ENCODE measurements at regions not wholly inside any gene's neighbourhood (a gene's known extent, or its start where the extent isn't known, plus 50 kb on each side); places are given as distances from the start of the nearest gene placed in this dataset.
"Not testable (repeated sequence)": the region's sequence is repeated elsewhere in the genome, so short reads cannot be mapped to it uniquely, and the experiment has no call there.

- intact Hi-C loops (cut with micrococcal nuclease): no loop called here
These were observed 89.2 kb upstream of the STMND1 start for GRCh38 chr6:17012421-17013225.

DNA sequence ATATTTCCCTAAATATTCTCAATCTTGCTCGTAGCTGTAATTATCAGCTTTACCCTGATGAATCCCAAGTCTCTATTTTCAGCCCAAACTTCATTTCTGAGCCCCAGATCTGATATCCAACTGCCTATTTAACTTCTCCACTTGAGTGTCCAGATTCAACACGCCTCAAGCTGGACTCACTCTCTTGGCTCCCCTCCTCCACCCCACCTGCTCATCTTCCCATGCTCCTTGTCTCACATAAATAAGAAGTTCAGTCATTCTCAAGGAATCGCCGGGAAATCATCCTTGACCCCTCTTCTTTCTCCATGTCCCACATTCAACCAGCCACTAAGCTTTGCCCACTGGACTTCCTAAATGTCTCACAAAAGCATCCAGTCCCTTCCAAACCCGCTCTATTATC, 89.9 kb upstream of the STMND1 start:
- intact Hi-C loops (cut with micrococcal nuclease): no loop called here

DNA sequence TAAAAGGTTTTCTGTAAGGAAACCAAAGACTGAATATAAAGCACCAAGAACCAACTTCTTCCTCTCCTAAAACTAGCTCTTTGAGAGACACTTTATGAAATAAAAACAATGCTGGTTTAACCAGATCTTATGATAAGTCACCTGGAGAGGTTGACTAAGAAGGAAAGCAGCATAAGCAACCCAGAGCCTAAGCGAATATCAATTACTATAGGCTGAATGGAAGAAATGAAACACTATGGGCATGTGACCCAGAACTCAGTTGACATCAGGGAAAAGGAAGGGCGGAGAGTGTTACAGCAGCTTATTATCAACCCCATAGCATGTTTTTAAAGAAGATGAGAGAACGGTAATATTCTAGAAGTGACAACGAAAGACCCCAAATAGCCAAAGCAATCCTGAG, 94.1 kb upstream of the STMND1 start:
- intact Hi-C loops (cut with micrococcal nuclease): no loop called here

GRCh38 chr6:17006543-17006942, 95.3 kb upstream of the STMND1 start:
- intact Hi-C loops (cut with micrococcal nuclease): no loop called here

DNA sequence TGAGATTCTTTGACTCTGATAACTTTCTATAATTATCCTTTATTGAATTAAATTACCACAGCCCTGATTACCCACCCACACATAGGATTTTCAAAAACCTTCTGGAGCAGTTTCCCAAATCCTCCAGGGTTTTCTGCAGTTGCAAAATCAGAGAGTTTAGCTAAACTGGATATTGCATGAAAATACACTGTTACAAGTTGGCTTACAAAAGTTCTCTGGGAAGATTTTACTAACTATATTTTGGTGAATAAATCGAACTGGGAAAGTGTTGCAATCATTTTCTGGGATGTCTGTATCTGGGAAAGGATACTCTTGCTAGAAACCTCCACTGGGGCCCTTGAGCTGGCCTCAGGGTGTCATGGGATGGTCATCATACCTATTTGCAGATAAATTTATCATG, 97.6 kb upstream of the STMND1 start:
- intact Hi-C loops (cut with micrococcal nuclease): no loop called here

- intact Hi-C loops (cut with micrococcal nuclease): no loop called here
These were observed 99.7 kb upstream of the STMND1 start for GRCh38 chr6:17002123-17002522.

- intact Hi-C loops (cut with micrococcal nuclease): no loop called here
These were observed 100.7 kb upstream of the STMND1 start for GRCh38 chr6:17001188-17001587.

DNA sequence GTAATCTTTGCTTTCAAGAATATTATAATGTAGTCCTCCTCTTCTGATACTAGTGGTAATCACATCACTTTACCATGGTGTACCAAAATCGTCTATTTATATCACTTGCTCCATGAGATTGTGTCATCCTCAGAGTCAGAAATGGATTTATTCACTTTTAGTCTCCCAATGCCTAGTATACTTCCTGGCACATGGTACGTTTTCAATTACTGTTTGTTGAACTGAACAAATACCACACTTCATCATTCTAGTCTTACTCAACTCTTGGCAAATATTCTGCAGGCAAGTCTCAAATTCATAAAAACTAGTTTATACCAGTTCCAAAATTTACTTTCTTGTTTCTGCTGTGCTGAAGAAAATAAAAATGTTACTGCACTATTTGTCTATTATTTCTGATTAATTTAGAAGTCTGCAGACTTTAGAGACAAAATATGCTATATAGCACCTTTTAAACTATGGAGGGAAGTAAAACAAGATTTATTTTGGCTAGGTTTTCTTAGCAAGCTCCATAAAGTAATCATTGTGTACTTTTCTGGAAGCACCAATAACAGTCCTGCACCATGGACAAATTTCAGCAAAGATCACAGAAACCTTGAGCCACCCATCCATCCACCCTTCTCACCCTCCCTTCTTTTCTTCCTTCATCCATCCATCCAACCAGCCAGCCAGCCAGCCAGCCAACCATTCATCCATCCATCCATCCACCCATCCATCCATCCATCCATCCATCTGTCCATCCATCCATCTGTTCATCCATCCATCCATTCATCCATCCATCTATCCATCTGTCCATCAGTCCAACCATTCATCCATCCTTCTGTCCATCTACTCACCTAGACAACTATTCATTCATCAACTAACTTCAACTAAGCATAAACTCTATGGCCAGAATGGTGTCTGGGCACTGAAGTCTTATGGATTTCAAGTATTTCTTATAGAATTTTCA, 102.1 kb upstream of the STMND1 start:
- intact Hi-C loops (cut with micrococcal nuclease): no loop called here

GRCh38 chr6:16998461-16998860, 103.4 kb upstream of the STMND1 start:
- intact Hi-C loops (cut with micrococcal nuclease): no loop called here

GRCh38 chr6:16995511-16996250, 106.2 kb upstream of the STMND1 start:
- intact Hi-C loops (cut with micrococcal nuclease): no loop called here

GRCh38 chr6:16993396-16993795, 108.5 kb upstream of the STMND1 start:
- intact Hi-C loops (cut with micrococcal nuclease): no loop called here

DNA sequence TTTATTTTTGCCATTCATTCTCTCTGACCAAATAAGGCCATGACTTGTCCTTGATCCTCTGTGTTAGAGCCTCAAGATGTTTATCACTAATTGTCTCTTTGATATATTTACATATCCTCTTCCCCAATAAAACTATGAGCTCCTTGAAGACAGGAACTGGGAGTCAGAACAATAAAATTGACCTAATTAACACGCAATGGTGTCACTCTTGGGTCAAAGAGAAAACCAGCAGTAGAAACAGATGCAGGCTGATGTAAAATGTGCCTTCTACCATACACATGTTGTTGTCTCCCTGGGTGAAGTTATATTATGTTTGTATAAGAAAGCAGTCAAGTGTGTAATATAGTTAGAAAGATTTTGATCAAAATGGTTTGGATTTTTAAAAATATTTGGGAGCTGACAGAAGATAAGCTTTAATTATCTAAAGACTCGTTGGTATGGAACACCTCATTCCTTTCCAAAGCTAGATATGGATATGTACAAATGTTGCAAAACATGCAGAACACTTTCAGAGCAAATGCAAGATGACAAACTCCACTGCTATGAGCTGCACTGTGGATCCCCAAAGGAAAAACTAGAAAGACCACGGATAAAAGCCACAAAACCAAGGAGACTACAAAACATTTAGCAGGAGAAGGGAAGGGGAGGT, 109.7 kb upstream of the STMND1 start:
- intact Hi-C loops (cut with micrococcal nuclease): no loop called here

- intact Hi-C loops (cut with micrococcal nuclease): not testable (repeated sequence)
These were observed 111.9 kb upstream of the STMND1 start for GRCh38 chr6:16989976-16990375.

DNA sequence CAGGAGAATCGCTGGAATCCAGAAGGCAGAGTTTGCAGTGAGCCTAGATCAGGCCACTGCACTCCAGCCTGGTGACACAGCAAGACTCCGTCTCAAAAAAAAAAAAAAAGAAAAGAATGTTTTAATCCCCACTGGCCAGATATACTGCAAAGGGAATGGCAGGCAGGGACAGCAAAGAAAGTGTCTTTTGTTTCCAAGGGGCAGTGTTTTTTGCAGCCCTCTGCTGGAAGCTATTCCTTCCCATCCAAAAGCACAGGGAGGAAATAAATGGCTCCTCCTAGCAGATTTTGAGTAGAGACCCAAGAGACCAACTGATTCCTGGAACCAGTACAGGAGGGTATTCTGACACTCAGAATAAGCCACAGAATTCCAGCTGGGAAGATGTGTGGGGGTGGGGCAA, 112.5 kb upstream of the STMND1 start:
- intact Hi-C loops (cut with micrococcal nuclease): no loop called here

GRCh38 chr6:16987996-16988395, 113.9 kb upstream of the STMND1 start:
- intact Hi-C loops (cut with micrococcal nuclease): no loop called here

GRCh38 chr6:16985513-16986284, 116.2 kb upstream of the STMND1 start:
- intact Hi-C loops (cut with micrococcal nuclease): no loop called here

DNA sequence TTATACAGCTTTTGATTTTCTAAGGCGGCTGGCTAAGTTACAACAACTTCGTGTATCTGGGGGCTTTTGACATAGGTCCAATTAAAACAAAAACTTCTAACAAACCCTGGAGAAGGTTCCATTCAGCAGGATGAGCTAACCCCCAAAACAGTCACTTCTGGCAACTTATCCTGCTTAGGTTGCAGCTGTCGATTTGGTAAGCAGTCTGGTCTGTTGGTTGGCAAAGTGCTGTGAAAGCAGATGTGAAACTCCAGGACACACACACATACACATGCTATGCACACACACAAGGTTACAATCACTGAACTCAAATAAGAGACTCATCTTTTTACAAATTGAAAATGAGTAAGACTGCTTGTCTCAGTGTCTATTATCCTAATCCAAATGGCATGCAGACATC, 119.0 kb upstream of the STMND1 start:
- intact Hi-C loops (cut with micrococcal nuclease): no loop called here

DNA sequence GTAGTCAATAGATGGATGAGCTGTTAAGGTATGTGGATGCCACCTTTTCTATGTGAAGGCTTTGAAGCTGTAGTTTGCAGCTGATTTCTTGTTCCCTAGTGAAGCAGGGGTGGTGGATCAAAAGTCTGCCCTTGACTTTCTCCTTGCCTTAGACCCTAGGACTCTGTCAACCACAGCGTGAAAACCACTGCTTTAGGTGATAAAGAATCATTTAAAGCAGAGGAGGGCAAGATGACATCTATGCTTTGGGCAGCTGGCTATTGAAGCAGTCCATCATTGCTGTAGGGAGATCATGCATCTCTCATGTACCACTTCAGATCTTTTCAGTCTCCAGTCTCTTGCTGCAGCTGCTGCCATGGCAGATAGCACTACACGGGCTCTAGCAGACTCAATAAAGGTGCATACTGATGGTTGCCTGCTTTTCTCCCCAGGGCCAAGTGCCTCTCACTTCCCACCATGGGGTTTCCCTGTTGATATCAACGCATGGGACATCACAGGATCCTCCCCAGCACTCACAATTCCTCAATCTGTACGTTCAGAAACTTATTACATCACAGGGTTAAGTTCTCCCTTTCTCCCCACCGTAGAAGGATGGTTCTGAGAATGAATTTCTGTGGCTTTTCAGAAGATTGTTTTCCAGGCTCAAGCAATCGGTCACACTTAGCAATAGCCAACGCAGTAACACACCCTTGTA, 122.0 kb upstream of the STMND1 start:
- intact Hi-C loops (cut with micrococcal nuclease): no loop called here

GRCh38 chr6:16978686-16979085, 123.2 kb upstream of the STMND1 start:
- intact Hi-C loops (cut with micrococcal nuclease): no loop called here
